ENCODE measurements at regions not wholly inside any gene's neighbourhood (a gene's known extent, or its start where the extent isn't known, plus 50 kb on each side); places are given as distances from the start of the nearest gene placed in this dataset.

DNA sequence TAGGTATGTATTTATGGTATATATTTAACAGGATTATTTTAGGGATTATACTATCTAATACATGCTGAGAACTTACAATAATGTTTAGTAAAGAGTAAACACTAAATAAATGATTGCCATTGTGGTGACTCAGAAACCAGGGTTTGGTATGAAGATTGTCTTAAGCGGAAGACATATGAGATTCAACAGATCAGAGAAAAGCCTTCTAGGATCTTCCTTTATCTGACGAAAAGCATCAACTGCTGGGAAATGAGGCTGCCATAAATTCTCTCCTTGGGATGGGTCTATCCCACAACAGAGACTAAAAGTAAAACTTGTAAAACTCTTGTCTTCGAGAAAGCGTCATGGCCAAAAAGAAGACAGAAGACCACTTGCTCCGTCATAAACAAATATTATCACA, 1352.2 kb upstream of the EPHA6 start:
- Histone ChIP-seq H3K27ac (ENCODE audit: low read depth in 1 of 2, low read length in 2 of 2) (no peak overlapping the region), H3K9me3 (replicated peaks in 1 of 2; ENCODE audit: control insufficient read depth in 1 of 2, insufficient read depth in 1 of 2, low read length in 2 of 2) (peaks cover 3% of the 10 kb centered on the region in 2 donors), H3K4me1 (ENCODE audit: control insufficient read depth in 1 of 2, insufficient read depth in 2 of 2, low read length in 2 of 2) (no peaks in the 10 kb centered on the region), H2AFZ (ENCODE audit: insufficient read depth, low read depth, low read length, poor library complexity, severe bottlenecking) (no peak overlapping the region), H3K27me3 (ENCODE audit: control insufficient read depth in 2 of 2, insufficient read depth in 2 of 2, low read length in 2 of 2) (no peaks in the 10 kb centered on the region), H4K20me1 (ENCODE audit: insufficient read depth, low read length) (no peaks in the 10 kb centered on the region), H3K79me2 (ENCODE audit: insufficient read depth, low read length) (no peaks in the 10 kb centered on the region), H3K4me2 (replicated peaks; ENCODE audit: extremely low read depth, low read length, poor library complexity, severe bottlenecking) (no peak overlapping the region), H3K9ac (ENCODE audit: insufficient read depth, low read length, poor library complexity, severe bottlenecking) (no peak overlapping the region), H3K36me3 (replicated peaks in 1 of 2; ENCODE audit: control insufficient read depth in 1 of 2, insufficient read depth in 2 of 2, low read length in 2 of 2) (no peaks in the 10 kb centered on the region), H3K4me3 (replicated peaks in 1 of 3; ENCODE audit: low read depth in 2 of 3, low read length in 3 of 3) (no peak overlapping the region)
- no peaks in the 10 kb centered on the region for H3K27me3 Mint-ChIP-seq (ENCODE audit: low read depth in 3 of 3)
- no peaks in the 10 kb centered on the region for H3K4me1 Mint-ChIP-seq
- H3K4me3 Mint-ChIP-seq: no peak overlapping the region
- no peak for DNase-seq
- WGBS (ENCODE audit: insufficient coverage): 96% methylated on average over 3 of the region's 5 CpGs
- H3K36me3 Mint-ChIP-seq: no peaks in the 10 kb centered on the region
- H3K9me3 Mint-ChIP-seq: peaks cover 0 to 7% (median 5%) of the 10 kb centered on the region in 7 donors
- TF ChIP-seq CTCF (IDR thresholded peaks at IDR 0.05): no peak
- no peak overlapping the region for H3K27ac Mint-ChIP-seq
- intact Hi-C loops (cut with micrococcal nuclease): no loop called here

GRCh38 chr3:95464346-95464745, 1350.0 kb upstream of the EPHA6 start:
- Histone ChIP-seq H3K9me3 (replicated peaks in 1 of 2; ENCODE audit: control insufficient read depth in 1 of 2, insufficient read depth in 1 of 2, low read length in 2 of 2) (peaks cover 3 to 4% of the 10 kb centered on the region in 2 donors), H3K9ac (ENCODE audit: insufficient read depth, low read length, poor library complexity, severe bottlenecking) (no peak overlapping the region), H3K27me3 (ENCODE audit: control insufficient read depth in 2 of 2, insufficient read depth in 2 of 2, low read length in 2 of 2) (no peaks in the 10 kb centered on the region), H3K4me1 (ENCODE audit: control insufficient read depth in 1 of 2, insufficient read depth in 2 of 2, low read length in 2 of 2) (no peaks in the 10 kb centered on the region), H4K20me1 (ENCODE audit: insufficient read depth, low read length) (no peaks in the 10 kb centered on the region), H3K4me3 (replicated peaks in 1 of 3; ENCODE audit: low read depth in 2 of 3, low read length in 3 of 3) (no peak overlapping the region), H3K36me3 (replicated peaks in 1 of 2; ENCODE audit: control insufficient read depth in 1 of 2, insufficient read depth in 2 of 2, low read length in 2 of 2) (no peaks in the 10 kb centered on the region), H3K27ac (ENCODE audit: low read depth in 1 of 2, low read length in 2 of 2) (no peak overlapping the region), H3K4me2 (replicated peaks; ENCODE audit: extremely low read depth, low read length, poor library complexity, severe bottlenecking) (no peak overlapping the region), H3K79me2 (ENCODE audit: insufficient read depth, low read length) (no peaks in the 10 kb centered on the region), H2AFZ (ENCODE audit: insufficient read depth, low read depth, low read length, poor library complexity, severe bottlenecking) (no peak overlapping the region)
- Mint-ChIP-seq H3K4me3 (no peak overlapping the region), H3K27ac (no peak overlapping the region), H3K27me3 (ENCODE audit: low read depth in 3 of 3) (no peaks in the 10 kb centered on the region), H3K4me1 (no peaks in the 10 kb centered on the region), H3K36me3 (no peaks in the 10 kb centered on the region), H3K9me3 (peaks cover 0 to 6% (median 3%) of the 10 kb centered on the region in 7 donors)
- no peak for TF ChIP-seq CTCF (IDR thresholded peaks at IDR 0.05)
- intact Hi-C loops (cut with micrococcal nuclease): no loop called here
- WGBS (ENCODE audit: insufficient coverage): no CpG with 5 or more reads among the region's 1 CpG
- DNase-seq: no peak

Data from CD14-positive monocyte (primary cell).